Activated CD4-positive, alpha-beta T cell treated with anti-CD3 and anti-CD28 coated beads, Interleukin-2, amount 50 U/mL, for 4 hours (primary cell): ENCODE measurements at regions not wholly inside any gene's neighbourhood (a gene's known extent, or its start where the extent isn't known, plus 50 kb on each side); places are given as distances from the start of the nearest gene placed in this dataset.

Experiments
- DNase-seq, 2 experiments: peaks; one replicate each; pipeline ENCODE4 v3.0.0-alpha.2; 2020

DNA sequence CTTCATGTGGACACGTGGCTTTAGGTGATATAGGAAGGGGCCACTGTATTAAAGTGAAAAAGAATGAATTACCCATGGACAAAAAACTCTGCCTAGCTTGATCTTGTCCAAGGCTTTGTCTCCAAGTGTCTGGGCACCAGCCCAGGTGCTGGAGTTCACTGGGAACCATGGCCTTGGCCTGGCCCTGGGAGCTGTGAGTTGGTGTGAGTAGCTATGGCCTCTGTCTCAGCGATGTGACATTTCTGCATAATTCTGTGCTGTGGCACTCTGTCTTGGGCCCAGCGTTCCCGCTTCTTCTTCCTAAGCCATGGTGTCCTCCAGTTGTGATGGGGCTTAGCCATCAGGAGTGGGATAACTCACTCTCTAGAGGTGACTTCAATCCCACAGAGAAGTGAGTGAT lies 119.0 kb upstream of the PPP2R2D start:
- DNase-seq = no peak

GRCh38 chr10:131784363-131785120 lies 116.3 kb upstream of the PPP2R2D start:
- no peak for DNase-seq

DNA sequence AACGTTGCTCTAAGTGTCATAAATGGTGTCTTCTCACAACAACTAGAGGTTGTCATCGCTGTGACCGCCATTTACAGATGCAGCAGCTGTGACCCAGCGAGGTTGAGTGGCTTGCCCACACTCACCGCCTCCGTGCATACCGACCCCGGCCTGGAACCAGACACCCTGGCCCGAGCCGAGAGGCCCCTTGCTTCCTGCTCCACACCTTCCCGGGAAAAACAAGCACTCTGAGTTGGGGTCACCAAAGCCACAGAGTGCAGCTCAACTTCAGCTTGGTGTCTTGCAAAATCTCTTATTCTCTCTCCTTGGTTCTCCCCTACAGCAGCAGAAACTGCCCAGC lies 115.7 kb upstream of the PPP2R2D start:
- DNase-seq = no peak

DNA sequence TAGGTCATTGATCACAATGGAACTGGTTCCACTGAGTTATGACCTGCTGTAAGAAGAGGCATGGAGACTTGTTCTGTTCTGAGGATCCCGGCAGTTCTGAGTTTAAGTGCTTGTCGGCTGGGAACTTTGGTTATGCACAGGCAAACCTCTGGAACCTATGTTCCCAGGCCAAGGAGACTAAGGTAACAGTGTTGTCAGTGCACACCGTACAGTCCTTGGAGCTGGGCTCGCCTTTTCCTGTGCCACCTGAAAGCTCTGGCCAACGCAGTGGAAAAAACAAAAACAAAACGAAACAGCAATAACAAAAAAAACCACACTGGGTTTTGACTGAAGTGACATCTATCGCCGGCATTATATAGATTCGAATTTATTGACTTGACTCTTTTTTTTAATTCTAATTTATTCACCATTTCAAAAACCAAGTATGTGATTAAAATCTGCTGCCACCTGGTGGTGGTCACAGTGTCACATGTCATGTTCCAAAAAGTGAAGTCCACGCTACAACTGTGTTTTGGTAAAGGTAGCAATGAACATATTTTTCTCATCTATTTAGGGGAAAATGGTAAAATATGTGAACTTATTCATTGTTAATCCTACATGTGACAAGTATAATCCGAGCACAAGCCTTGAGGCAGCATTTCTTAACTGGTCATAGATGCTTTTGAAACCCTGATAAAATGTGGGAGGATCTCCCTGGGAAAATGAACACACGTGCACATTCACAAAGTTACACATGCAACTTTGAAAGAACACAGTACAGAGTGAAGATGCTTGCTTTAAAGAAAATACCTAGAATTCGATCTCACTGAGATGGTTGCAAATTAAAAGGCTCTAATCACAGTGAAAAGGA lies 113.8 kb upstream of the PPP2R2D start:
- peak; percentile 4 to 14 for DNase-seq

GRCh38 chr10:131787961-131788360 lies 112.8 kb upstream of the PPP2R2D start:
- no peak for DNase-seq

DNA sequence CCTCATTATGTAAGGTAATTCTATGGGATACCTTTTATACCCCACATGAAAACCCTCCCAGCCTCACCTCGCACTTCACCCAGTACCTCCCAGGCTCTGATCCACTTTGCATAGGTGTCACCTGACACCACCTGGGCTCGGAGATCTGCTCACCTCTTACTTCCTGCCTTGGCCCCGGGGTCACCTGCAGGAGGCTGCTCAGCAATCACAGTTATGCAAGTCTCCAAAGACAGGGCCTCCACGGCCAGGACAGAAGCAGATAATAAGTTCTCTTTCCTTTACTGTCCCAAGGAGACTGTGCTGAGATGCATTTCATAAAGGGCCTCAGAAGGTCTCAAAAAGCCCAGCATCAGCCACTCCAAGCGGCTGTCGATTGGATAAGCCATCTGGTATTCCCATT lies 112.4 kb upstream of the PPP2R2D start:
- no peak for DNase-seq

DNA sequence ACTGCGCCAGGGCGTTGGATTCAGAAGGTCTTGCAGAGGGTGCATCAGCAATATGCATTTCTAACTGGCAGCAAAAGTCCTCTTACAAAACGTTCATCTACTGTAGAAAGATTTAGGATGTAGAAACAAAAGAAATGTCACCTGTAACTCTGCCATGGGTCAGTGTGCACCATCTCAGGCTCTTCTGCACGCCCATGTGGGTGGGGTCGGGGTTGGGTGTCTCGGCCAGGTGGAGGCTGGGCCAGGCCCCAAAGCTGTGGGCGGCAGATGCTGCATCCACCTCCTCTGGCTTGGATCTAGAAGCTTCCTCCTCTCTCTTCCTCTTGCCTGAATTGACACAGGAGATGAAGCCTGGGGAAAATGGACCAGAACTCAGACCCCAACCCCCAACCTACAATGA lies 111.3 kb upstream of the PPP2R2D start:
- DNase-seq = no peak

- no peak for DNase-seq
Observed at GRCh38 chr10:131790021-131790420, 110.8 kb upstream of the PPP2R2D start.

GRCh38 chr10:131792011-131792651 lies 108.7 kb upstream of the PPP2R2D start:
- DNase-seq = no peak

DNA sequence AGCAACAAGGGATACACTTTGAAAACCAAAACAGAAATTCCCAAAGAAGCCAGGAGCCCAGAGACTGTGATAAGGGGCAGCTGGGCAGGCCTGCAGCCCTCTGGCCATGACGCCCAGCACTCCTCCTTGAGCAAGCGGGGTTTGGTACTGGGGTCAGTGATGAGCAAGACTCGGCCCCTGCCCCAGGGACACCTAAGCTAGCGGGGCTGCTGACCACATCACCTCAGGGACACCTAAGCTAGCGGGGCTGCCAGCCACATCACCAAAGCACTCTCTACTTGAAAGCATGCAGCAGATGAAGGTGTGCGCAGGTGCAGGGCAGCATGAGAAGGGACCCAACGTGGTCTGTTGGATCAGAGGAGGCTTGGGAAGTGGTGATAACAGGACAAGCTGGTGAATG lies 108.0 kb upstream of the PPP2R2D start:
- no peak for DNase-seq

- no peak for DNase-seq
Observed at GRCh38 chr10:131795761-131796160, 105.0 kb upstream of the PPP2R2D start.

DNA sequence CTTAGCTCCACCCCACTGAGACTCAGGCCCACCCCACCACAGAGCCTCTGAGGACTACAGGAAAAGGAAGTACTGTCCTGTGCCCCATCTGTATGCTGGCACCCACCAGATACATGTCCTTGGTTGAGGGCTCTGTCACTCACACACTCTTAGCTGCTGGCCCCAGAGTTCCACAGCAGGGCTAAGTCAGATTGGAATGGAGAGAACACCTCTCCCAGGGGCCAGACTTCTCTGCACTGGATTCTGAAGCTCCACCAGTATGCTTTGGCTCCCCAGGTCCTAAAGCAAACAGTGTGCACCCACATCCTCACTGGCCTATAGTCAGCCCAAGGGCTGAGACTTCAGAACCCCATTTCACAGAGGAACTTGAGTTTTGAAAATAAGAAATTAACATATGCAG lies 103.2 kb upstream of the PPP2R2D start:
- DNase-seq = no peak

- DNase-seq = no peak
Observed at GRCh38 chr10:131799429-131799828, 101.4 kb upstream of the PPP2R2D start.

GRCh38 chr10:131802156-131802915 lies 98.5 kb upstream of the PPP2R2D start:
- DNase-seq = no peak

GRCh38 chr10:131802996-131803395 lies 97.8 kb upstream of the PPP2R2D start:
- no peak for DNase-seq

DNA sequence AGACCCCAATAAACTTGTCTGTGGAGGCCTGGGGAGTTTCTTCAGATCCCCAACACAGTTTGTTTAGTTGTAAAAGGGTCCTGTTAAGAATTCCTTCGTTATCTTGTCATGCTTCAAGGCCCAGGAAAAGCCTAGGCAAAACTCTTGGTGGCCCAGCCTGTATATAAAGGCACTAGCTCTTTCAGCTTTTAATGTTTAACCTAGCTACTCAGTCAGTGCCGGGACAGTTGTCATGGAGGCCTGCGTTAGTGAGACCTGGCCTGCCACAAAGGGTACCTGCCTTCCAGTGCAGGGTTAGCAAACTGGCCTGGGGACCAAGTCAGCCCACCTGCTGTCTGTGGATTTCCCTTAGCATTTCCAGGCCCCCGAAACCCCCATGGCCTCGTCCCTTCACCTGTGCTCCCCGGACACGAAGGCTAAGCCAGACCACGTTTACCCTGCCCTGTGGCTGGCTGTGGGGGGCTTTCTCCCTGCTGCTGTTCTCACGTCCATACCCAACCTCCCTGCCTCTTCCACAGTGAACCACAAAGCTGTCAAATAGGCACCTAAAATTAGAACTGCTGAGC lies 96.9 kb upstream of the PPP2R2D start:
- DNase-seq = no peak

DNA sequence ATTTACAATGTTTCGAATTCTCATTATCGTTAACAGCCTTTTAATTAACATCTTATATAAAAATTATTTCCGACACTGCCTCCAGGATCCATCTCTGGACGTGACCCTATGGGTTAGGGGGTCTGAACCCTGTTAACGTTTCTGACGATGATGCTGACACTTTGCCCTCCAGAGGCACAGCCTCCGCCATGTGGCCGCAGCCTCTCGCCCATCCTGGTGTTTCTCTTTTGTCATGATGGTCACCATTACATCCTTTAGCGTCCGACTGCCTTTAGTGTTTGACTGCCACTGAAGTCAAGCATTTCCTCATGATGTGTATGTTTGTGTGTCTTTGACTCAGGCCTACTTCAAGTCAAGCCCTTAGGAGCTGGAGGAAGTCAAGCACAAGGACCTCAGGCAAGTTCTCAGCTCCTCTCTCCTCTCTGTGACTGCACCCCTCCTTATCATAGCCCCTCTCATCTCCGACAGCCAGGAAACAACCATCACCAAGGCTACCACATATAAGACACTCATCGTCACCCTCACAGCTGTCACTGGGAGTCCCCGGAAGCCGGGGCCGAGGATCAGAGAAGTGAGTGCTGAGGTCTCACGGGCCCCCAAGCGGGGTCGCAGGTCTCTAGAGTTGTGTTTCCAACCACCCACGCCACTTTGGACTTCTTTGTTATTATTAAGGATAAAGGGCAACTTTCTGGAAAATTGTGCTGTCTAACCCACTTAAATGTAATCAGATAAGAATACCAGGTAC lies 96.1 kb upstream of the PPP2R2D start:
- DNase-seq = no peak

GRCh38 chr10:131805696-131806095 lies 95.1 kb upstream of the PPP2R2D start:
- no peak for DNase-seq

GRCh38 chr10:131806146-131806545 lies 94.7 kb upstream of the PPP2R2D start:
- DNase-seq = no peak

GRCh38 chr10:131806646-131807317 lies 94.0 kb upstream of the PPP2R2D start:
- no peak for DNase-seq

DNA sequence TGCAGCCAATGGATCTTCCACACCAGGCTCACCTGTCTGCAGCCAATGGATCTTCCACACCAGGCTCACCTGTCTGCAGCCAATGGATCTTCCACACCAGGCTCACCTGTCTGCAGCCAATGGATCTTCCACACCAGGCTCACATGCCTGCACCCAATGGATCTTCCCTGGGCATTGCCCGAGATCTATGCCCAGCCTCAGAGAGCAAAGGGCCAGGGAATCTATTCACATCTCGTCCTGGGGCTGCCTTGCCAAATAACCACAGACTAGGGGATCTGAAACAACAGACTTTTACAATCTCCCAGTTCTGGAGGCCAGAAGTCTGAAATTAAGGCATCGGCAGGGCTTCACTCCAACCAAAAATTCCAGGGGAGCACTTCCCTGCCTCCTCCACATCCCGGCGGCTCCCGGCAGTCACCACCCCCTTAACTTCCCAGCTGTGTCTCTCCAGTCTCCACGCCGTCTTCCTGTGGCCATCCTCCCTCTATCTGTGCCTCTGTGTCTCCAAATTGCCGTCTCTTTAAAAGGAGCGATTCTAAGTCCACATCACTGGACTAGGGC lies 92.4 kb upstream of the PPP2R2D start:
- no peak for DNase-seq
